Inflammatory macrophage (primary cell): ENCODE measurements at regions not wholly inside any gene's neighbourhood (a gene's known extent, or its start where the extent isn't known, plus 50 kb on each side); places are given as distances from the start of the nearest gene placed in this dataset.
"Not testable (repeated sequence)": the region's sequence is repeated elsewhere in the genome, so short reads cannot be mapped to it uniquely, and the experiment has no call there.

Experiments
- DNase-seq, 2 donors: peaks; one replicate each; pipeline ENCODE4 v3.0.0-alpha.2; 2020 to 2022

GRCh38 chr6:22126910-22127309, 169.9 kb downstream of the PRL start:
- no peak for DNase-seq

DNA sequence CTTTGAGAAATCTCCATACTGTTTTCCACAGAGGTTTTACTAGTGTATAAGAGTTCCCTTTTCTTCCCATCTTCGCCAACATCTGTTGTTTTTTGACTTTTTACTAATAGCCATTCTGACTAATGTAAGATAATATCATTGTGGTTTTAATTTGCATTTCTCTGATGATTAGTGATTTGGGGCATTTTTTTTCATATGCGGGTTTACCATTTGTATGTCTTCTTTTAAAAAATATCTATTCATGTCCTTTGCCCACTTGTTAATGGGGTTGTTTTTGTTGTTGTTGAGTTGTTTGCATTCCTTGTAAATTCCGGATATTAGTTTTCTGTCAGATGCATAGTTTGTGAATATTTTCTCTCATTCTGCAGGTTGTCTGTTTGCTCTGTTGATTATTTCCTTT, 167.1 kb downstream of the PRL start:
- DNase-seq, result no peak

DNA sequence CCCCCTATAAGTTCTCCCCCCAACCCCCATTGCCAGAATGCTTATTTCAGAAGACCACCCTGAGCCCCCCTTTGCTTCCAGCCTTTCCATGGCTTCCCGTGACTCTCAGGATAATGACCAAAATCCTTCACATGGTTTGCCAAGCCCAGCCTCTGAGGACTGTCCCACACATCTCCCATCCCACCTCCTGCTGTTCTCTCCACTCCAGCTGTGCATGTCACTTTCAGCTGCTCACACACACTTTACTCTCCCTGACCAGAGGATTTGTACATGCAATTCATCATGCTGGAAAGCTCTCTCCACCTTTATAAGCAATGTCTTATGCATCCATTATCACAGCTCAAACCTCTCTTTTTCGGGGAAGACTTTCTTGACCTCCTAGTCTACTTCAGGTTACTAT, 164.2 kb downstream of the PRL start:
- no peak for DNase-seq

- DNase-seq, result no peak
Measured at GRCh38 chr6:22133357-22133756, 163.5 kb downstream of the PRL start.

DNA sequence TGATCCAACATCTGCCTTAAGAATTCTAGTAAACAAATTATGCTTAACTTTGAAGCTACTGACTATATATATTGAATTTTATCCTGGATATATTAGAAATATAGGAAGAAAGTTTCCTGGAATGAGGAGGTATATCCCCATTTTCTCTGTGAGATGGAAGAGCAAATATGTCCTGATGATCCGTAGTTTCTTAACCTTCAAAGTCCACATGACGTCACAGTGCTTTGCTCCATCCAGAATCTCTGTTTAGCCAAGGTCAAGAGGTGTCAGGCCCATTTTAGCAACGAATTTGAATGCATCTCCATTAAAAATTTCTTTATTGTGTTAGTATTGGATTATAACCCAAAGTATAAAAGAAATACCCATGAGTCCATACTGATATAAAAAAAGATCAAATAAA, 162.5 kb downstream of the PRL start:
- DNase-seq, result no peak

- no peak for DNase-seq
Measured at GRCh38 chr6:22135395-22135794, 161.4 kb downstream of the PRL start.

DNA sequence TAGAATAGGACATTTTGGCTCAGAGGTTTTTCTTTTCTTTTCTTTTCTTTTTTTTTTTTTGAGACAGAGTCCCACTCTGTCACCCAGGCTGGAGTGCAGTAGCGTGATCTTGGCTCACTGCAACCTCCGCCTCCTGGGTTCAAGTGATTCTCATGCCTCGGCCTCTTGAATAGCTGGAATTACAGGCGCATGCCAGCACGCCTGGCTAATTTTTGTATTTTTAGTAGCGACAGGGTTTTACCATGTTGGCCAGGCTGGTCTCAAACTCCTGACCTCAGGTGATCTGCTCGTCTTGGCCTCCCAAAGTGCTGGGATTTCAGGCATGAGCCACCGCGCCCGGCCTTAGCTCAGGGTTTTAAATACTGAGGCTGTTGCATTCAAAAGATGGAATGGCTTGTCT, 156.1 kb downstream of the PRL start:
- not testable (repeated sequence) for DNase-seq

DNA sequence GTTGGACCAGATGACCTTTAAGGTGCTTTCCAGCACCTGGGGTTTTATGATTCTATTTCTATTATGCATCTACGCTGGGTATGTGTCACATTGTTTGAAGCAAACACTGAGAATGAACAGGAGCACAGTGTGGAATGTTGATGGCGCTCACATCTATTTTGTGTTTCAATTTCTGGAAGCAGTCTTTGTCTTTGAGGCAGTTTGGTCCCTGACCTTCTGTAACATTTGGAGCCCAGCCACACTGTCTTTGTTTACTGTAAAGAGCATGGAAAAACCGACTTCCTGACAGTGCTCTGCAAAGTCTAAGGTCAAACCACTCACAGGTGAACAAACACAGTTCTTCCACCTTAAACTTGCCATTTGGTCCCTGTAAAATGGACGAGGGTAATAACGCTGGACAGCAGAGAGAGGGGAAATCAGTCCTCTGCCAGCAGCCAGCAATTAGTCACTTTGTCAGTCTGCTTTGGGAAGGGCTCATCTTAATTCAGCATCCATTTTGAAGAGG, 155.5 kb downstream of the PRL start:
- no peak for DNase-seq

GRCh38 chr6:22142856-22143255, 154.0 kb downstream of the PRL start:
- no peak for DNase-seq

DNA sequence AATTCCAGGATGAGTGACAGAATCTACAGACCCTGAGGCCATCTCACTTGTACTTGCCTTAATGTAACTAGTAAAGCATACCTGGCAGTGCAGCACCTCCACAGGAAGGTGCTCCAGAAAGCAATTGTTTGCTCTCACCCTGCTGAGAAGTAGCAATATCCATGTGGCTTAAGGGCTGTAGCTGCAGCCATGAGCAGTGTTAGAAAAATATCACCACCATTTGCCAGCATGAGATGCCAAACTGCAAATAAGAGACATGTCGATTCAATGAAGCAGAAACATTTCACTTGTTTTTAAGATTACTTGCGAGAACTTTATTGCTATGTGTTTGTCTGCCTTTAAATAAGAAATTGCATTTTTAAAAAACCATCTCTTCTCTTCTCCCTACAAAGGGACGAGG, 151.5 kb downstream of the PRL start:
- DNase-seq, result no peak

GRCh38 chr6:22145823-22146677, 150.8 kb downstream of the PRL start:
- no peak for DNase-seq

- no peak for DNase-seq
Measured at GRCh38 chr6:22146678-22146930, 150.2 kb downstream of the PRL start.

DNA sequence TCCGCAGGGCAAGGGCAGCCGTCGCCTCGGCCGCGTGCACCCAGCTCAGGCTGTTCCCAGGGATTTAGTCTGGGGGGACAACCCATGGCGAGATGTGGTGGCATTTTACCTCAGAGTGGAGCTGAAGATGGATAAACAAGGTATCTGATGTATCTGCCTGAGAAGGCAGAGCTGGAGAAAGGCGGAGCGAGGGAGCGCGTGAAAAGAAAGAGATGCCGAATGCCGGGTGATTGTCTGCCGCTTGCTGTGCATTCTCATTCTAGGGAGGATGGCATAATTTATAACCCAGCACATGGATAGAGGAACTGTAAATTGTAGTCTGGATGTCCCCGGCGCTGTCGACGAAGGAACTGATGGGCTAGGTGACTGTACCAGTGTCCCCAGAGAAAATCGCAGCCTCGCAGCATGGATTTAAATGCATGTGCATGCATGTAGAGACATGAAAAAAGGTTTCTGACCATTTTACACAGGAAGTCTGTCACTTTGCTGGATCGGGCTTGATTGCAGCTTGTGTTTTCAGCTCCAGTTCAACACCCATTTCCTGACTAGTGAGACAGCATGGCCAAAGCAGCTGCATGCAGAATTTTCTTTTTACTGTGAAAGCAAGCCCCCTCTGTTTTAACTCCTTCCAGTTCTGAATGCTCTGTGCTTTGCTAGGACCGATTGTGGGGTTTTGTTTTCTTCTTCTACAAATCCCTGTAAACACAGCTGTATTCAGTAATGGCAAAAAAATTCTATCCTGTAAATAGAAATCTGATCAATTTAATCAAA, 149.7 kb downstream of the PRL start:
- DNase-seq, result peak in 1 of 2 donors; percentile 4

DNA sequence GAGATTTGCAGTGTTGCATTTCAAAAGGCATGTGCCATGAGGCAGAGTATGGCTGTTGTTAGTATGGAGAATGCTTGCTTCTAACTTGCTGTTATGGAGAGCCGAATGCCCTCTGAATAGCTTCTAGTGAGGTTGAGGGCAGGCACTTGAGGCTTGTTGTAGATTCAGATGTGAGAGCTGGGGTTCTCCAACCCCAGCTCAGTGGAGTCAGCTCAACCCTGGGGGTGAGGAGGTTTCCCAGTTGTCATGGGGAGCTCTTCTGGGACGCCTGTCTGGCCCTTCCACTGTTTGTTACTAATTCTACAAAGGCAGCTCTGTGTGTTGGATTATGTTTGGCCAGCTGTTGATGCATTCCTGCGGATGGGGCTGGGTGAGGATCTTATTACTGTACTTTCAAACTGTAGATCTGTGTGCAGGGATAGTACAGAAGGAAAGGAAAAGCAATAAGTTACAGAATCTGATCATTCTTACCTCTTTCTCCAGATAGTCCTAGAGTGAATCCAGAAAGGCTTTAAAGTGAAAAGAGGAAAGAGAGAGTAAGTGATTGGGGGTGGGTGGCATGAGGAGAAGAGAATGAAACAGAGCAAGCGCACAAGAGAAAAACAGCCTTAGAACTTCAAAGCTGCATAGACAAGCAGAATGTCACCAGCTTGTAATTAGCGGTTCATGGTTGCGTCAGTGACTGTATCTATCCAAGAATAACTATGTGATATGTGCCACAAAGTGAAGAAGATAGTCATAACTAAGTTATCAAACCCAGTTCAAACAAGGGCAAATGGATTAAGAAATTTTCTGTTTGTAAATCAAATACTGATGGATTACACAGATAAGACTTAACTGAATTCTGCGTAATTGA, 148.7 kb downstream of the PRL start:
- no peak for DNase-seq

DNA sequence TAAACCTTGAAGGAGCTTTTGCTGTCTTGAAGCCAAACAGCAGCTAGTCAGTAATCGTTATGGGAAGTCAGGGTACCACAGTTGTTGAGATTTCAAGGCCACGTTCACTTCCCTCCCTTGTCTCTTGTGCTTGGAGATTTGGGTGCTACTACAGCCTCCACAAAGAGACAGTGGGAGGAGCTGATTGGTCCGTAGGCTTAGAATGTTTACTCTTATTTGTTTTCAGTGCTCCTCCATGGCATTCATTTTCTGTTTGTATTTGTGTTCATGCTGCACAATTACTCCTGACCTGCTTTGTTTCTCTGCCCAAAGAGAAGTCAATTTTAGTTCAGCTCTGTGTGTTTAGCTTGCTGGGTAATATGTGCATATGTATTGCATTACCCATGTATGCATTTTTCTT, 147.7 kb downstream of the PRL start:
- no peak for DNase-seq

DNA sequence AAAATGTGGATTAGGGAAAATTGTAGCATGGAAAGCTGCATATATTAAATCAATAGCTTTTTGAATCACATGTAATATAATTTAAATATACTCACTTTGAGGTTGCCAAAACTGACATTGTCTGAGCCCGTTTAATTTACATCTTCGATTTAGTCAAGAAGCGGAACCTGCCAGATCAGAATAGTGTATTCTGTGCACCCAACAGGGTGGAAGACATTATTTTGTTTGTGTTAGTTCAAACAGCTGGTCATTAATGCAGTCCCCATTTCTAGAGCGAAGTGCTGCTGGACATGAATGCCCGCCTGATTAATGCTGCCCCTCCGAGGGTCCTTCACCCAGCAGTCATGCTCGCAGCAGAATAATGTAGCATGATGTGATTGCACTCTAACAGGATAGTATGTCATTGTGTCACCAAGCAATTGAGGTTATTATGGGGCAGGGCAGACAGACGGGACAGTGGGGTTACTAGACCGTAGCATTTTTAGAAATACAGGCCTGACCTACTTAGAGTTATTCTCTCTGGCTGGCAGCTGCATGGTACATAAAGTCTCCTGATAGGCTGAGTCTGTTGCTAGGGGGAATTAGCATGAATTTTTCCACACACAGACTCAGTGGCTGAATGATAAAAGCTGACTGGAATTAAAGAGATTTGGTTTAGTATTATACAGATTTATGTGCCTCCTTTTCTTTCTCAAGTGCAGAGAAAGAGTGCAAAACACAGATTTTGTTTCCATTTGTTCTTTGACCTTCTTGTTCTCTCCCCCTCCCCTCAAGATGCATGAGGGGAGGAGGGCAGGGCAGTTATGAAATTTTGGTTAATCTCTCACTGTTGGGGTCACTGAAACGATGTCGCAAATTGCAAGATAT, 147.1 kb downstream of the PRL start:
- DNase-seq, result no peak

DNA sequence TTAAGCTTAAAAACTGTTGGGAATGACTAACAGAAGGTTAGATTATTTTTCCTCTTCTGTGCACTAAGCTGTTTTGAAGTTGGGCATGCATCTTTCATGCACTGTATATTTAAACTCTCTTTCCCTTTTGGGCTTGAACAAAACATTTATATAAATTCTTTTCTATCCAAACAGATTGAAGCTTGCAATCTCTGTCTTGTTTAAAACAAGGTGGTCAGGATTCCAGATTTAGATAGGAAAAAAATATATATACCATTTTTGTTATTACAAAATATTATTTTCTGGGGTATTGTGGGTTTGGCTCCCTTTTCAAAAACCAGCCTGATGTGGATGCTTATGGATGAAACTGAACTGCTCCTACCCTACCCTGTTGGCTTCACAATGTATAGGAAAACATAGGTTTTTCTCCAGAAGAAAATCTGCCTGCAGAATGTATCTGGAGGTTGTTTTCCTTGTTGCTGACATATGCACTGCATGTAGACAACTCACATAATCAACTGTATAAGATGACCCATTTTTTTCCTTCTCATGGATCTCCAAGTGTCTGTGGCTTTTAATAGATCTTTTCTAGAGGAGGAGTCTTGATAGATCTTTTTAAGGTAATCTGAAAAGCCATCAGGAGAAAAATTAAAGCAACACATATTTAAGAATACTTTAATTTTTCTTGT, 146.3 kb downstream of the PRL start:
- no peak for DNase-seq

DNA sequence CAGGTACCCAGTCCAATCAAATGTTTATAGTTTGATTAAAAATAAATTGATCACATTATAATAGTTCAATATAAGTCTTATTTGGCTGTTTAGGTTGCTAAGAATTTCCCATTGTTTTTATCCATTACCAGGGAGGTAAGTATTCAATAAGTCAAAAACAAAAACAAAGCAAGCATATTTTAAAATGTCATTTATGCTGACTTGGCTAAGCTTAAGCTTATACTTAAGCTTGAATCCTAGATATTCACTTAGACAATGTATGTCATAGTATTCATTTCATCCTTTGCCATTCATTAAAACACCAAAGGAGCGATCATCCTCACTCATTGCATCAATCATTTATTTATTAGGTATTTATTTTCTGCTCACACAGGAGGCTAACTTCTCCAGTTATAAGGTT, 144.9 kb downstream of the PRL start:
- DNase-seq, result no peak

- no peak for DNase-seq
Measured at GRCh38 chr6:22152841-22153240, 144.0 kb downstream of the PRL start.

GRCh38 chr6:22153384-22154158, 143.3 kb downstream of the PRL start:
- peak; percentile 63 to 67 for DNase-seq

- DNase-seq, result no peak
Measured at GRCh38 chr6:22155551-22155950, 141.3 kb downstream of the PRL start.
